GM10266 (cell line): ENCODE measurements at regions not wholly inside any gene's neighbourhood (a gene's known extent, or its start where the extent isn't known, plus 50 kb on each side); places are given as distances from the start of the nearest gene placed in this dataset.

ENCODE experiments used
- DNase-seq: peaks from one replicate; pipeline ENCODE4 v3.0.0; 2012; ENCODE audit errors: extremely low spot score
- CTCF ChIP-seq: IDR thresholded peaks from 2 replicates; pipeline ENCODE4 v1.5.1; 2012; ENCODE audit warnings: mild to moderate bottlenecking, low read depth; ENCODE audit not compliant: control insufficient read depth, insufficient read depth; ENCODE audit errors: missing control alignments

- DNase-seq = no peak
- no peak for TF ChIP-seq CTCF
These were observed 282.4 kb upstream of the NEGR1 start for GRCh38 chr1:72564749-72565148.

- no peak for TF ChIP-seq CTCF
- DNase-seq = no peak
These were observed 275.2 kb upstream of the NEGR1 start for GRCh38 chr1:72557446-72558049.

GRCh38 chr1:72547412-72547811 is 265.1 kb upstream of the NEGR1 start:
- no peak for DNase-seq
- no peak for TF ChIP-seq CTCF

GRCh38 chr1:72540674-72541073 is 258.3 kb upstream of the NEGR1 start:
- TF ChIP-seq CTCF = no peak
- DNase-seq = no peak

- no peak for TF ChIP-seq CTCF
- DNase-seq = no peak
These were observed 253.1 kb upstream of the NEGR1 start for GRCh38 chr1:72535470-72535869.

GRCh38 chr1:72530646-72531045 is 248.3 kb upstream of the NEGR1 start:
- no peak for DNase-seq
- TF ChIP-seq CTCF = no peak

- no peak for TF ChIP-seq CTCF
- no peak for DNase-seq
These were observed 244.6 kb upstream of the NEGR1 start for GRCh38 chr1:72526926-72527325.
